Left lobe of liver (tissue), 2 donors: ENCODE measurements at regions not wholly inside any gene's neighbourhood (a gene's known extent, or its start where the extent isn't known, plus 50 kb on each side); places are given as distances from the start of the nearest gene placed in this dataset.
"Not testable (repeated sequence)": the region's sequence is repeated elsewhere in the genome, so short reads cannot be mapped to it uniquely, and the experiment has no call there.

Source experiments
- ATAC-seq: fragments of 200-7000 bp; cut with Tn5 transposase; one replicate; pipeline ENCODE4 v1.9.1; 2020; ENCODE audit warnings: mild to moderate bottlenecking, moderate library complexity
- DNase-seq: peaks from one replicate; pipeline ENCODE4 v3.0.0-alpha.2; 2020; ENCODE audit warnings: low spot score
- donor health status: DM: no; HTN: no; CAD: no; lungs with moderate emphysema.
- donor health status: DM: no; HTN: yes; CAD: no.

DNA sequence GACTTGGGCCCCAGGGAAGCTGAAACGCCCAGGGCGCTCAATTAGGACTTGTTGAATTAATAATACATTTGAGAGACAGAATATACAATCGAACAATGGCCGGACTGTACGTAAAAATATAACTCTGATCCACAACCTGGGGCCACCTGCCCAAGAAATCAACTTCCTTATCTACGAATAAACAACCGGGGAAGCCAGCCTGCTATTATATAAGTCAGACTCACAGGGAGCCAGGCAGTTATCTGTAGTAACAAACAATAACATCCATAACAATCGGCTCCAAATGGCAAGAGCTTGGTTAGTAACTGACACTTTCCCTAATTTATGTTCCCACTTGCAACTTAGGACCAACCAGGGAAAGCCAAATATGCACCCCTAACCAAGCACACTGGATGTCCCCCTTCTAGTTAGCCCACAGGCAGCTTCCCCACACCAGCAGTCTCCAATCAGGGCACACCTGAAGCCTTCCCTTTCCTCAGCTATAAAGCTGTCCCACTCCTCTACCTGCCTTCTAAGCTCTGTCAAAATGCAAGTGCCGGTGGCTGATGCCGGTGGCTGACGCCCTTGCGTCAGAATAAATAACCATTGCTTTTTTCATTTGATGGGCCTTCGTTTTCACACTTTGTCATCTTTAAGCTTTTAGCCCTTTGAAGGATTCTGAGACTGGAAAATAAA lies 135.2 kb downstream of the FAM72B start:
- ATAC-seq, DNase-seq: not testable (repeated sequence)

- DNase-seq, ATAC-seq: not testable (repeated sequence)
These were observed 134.0 kb downstream of the FAM72B start for GRCh38 chr1:121050097-121050496.

- ATAC-seq, result peak; percentile 33
- DNase-seq, result not testable (repeated sequence)
These were observed 132.9 kb downstream of the FAM72B start for GRCh38 chr1:121051161-121051790.

DNA sequence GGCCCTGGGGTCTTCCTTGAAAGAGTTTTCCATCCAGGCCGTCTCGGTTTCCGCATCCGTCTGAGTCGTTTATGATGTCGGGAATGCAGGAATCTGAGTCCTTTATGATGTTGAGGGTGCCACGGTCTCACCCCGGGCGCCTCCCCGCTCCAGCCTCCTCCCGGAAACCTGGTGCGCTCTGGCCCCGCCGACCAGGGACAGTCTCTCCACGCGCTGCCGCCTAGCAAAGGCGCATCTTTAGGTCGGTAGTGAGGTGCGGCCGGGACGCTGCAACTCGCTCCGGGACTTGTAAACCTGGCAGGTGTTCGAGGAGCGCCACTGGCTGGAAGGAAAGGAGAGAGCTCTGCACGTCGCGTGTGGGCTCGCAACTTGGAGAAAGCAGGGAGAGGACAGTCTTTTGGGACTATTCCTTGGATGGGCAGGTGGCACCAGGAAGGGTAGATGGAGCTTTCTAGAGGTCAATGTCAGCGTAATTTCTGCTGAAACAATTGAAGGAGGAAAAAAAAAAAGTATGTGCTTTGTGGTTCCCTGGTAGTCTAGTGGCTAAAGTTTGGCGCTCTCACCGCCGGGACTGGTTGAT lies 132.0 kb downstream of the FAM72B start:
- not testable (repeated sequence) for DNase-seq, ATAC-seq

DNA sequence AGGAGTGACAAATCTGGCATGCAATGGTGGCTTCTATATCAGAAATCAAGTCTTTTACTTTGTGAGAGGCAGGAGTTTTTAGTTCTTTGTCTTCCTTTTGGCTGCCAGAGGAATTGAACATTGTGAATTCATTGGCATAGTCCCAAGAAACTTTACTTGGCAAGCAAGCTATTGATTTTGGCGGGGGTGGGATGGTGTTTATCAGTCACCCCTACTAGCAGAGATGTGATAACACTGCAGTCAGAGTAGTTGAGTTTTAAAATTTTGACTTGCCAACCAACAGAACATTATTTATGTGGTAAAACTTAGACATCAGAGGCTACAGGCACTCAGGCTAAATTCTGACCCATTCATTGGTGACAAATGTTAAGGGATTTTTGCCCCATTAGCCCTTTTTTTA lies 129.2 kb downstream of the FAM72B start:
- ATAC-seq, result peak; percentile 73
- DNase-seq, result not testable (repeated sequence)

DNA sequence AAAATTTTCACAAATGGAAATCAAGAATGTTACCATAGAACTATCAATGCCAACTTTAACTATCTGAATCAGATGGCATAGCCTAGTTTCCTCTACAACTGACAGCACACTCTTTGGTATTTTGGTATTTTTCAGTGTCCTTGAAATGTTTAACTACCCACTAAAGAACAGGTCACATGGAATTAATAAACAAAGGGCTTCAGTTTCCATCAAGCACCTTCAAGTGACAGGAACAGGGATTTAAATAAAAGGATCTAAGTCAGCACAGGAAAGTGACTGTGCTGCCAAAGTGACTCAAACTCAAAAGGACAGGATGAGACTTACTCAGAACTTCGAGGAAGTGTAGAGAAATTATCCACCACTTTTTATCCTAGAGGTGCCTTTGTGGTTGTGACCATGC lies 117.2 kb downstream of the FAM72B start:
- ATAC-seq, DNase-seq: not testable (repeated sequence)

DNA sequence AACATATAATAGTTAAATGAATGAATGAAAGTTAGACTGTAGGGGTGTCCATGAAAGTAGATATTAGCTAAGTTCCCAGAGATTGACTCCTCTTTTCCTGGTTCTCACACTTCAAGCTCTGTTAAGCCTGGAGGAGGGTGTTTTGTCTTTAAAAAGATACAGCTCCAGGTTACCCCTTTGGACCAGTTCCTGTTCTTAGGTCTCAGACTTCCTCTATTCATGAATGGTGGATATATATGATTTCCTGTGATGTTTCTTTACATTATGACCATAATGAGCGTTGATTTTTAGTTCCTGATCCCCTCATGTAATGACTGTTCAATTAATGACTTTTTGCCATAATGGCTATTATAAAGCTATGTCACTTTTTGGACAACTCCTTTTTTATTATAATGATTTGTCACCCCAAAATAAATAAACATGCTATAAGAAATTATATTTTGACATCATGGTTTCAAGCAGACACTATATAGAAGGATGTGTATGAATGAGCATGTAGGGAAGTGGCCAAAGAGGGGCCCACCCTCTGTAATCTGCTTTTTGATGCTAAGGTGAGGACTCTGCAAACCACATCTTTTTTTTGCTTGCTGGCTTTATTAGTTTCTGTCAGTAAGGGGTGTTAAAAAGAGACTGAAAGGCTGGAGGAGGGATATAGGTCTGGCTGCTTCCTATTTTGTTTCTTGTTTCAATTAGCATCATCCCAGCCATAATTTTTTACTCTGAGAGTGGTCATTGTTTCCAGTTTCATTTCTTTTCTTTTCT lies 115.2 kb downstream of the FAM72B start:
- ATAC-seq, DNase-seq: not testable (repeated sequence)

GRCh38 chr1:121073852-121074251 lies 110.3 kb downstream of the FAM72B start:
- DNase-seq, ATAC-seq: not testable (repeated sequence)

DNA sequence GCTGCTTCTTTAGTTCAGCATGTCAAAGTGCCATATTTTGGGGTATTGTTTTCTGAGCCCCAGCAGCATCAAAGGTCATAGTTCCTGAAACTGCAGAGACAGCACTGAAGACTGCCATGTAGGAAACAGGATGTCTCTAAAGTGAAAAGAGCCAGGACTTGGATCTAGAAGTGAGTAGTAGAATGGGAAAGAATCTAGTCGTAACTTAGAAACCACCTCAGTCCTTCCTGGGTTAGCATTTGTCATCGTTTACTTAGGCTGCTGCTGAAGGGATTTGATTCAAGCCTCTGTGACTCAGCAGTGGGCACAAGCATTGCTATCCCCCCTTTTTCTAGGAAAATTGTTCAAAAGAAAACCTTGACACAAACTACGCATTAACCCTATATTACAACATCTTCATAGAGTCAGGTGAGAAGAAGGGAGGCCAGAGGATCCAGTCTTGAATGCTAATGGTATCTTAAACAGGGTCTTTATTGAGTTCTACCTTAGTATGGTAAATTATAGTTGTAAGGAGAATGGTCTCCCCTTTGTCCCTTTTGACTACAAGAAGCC lies 108.8 kb downstream of the FAM72B start:
- DNase-seq, ATAC-seq: not testable (repeated sequence)

- not testable (repeated sequence) for DNase-seq
- ATAC-seq, result peak; percentile 21
These were observed 107.5 kb downstream of the FAM72B start for GRCh38 chr1:121076674-121077073.

DNA sequence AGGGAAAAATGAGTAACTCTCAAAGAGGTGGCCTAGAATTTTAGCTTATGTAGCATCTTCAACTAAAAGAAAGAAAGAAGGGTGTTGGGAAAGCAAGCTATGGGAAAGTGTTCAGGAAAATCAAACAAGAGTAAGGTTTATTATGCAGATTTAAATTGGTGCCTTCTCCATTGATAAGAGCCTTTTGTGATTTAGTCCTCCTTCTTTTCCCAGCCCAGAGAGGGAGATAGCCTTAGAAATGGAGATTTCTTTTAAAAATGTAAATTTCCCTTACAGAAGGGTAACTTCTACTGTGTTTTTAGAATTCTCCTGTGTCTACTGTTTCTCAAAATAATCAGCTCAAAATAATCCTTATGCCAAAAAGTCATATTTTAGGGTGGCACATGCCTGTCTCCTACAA lies 104.5 kb downstream of the FAM72B start:
- not testable (repeated sequence) for DNase-seq, ATAC-seq

- DNase-seq, ATAC-seq: not testable (repeated sequence)
These were observed 103.8 kb downstream of the FAM72B start for GRCh38 chr1:121080197-121080903.

GRCh38 chr1:121080904-121081264 lies 103.3 kb downstream of the FAM72B start:
- not testable (repeated sequence) for ATAC-seq, DNase-seq

DNA sequence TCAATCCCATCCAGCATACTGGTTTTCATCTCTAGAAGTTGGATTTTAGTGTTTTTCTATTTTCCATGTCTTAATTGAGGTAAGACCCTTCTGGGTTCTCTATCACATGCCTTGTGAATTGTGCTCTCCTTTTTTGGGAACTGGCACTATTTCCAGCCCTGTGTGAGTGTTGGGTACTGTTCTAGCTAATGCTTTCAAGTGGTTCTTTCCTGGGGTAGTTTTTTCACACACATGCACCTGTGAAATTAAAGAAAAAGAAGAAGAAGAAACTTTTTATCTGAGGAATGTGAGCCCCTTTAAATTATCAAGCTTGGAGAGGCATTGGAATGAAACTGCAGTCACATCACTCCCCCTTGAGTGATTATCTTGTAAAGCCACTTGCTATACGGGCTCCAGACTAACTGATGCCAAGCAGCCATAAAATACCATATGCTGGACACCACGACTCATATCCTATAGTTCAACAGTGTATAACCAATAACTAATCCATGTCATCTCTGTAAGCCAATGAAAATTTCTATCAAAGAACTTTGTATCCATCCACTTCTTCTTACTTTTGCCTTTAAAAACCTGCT lies 102.4 kb downstream of the FAM72B start:
- not testable (repeated sequence) for DNase-seq, ATAC-seq

GRCh38 chr1:121082995-121083394 lies 101.1 kb downstream of the FAM72B start:
- not testable (repeated sequence) for ATAC-seq, DNase-seq

GRCh38 chr1:121086249-121086648 lies 97.9 kb downstream of the FAM72B start:
- not testable (repeated sequence) for ATAC-seq, DNase-seq

DNA sequence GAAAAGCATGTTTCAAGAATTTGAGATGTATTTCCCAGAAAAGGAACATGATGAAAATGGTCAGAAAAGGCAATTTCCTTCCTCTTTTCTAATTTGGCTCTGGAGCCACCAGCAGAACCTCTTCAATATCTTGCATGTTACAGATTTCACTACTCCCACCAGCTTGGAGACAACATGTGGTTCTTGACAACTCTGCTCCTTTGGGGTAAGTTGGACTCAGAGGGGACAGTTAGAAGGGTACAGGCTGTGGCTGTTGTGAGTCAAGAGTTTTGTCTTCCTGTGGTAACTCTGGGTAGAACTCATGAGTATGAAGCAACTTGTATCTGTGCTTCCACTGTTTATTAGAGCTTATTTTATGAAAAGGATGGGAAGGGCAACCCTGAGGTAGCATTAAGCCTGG lies 96.9 kb downstream of the FAM72B start:
- not testable (repeated sequence) for DNase-seq, ATAC-seq

DNA sequence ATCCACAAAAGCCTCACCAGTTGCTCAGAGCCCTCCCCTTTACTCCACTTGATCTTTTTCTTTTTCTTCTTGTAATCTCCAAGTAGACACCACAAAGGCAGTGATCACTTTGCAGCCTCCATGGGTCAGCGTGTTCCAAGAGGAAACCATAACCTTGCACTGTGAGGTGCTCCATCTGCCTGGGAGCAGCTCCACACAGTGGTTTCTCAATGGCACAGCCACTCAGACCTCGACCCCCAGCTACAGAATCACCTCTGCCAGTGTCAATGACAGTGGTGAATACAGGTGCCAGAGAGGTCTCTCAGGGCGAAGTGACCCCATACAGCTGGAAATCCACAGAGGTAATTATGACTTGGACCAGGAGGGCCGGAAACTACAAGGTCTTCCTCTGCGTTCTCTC lies 95.6 kb downstream of the FAM72B start:
- DNase-seq, ATAC-seq: not testable (repeated sequence)

- not testable (repeated sequence) for DNase-seq, ATAC-seq
These were observed 91.7 kb downstream of the FAM72B start for GRCh38 chr1:121092329-121092968.
